H9 (cell line): ENCODE measurements at regions not wholly inside any gene's neighbourhood (a gene's known extent, or its start where the extent isn't known, plus 50 kb on each side); places are given as distances from the start of the nearest gene placed in this dataset.

ENCODE experiments used
- DNase-seq: peaks from one replicate; pipeline ENCODE4 v3.0.0-alpha.2; 2017
- H2AFZ ChIP-seq: one replicate; pipeline ENCODE4 v1.6.1; 2013; ENCODE audit warnings: mild to moderate bottlenecking, low read length, control low read depth, moderate library complexity
- H2AK5ac ChIP-seq: 2 replicates; pipeline ENCODE4 v1.6.1; 2013; ENCODE audit warnings: low read length, control low read depth, mixed read lengths; ENCODE audit not compliant: insufficient read length
- H2BK120ac ChIP-seq: one replicate; pipeline ENCODE4 v1.6.1; 2013; ENCODE audit warnings: low read depth, mild to moderate bottlenecking, low read length, control low read depth, inconsistent platforms; ENCODE audit not compliant: poor library complexity, severe bottlenecking
- H2BK12ac ChIP-seq: 2 replicates; pipeline ENCODE4 v1.6.1; 2013; ENCODE audit warnings: low read length, control low read depth, mixed read lengths, low read depth; ENCODE audit not compliant: insufficient read length
- H2BK15ac ChIP-seq: 2 replicates; pipeline ENCODE4 v1.6.1; 2013; ENCODE audit warnings: low read depth, low read length, control low read depth
- H2BK20ac ChIP-seq: one replicate; pipeline ENCODE4 v1.6.1; 2013; ENCODE audit warnings: low read depth, mild to moderate bottlenecking, low read length, control low read depth, inconsistent platforms; ENCODE audit not compliant: poor library complexity, severe bottlenecking
- H2BK5ac ChIP-seq: 2 replicates; pipeline ENCODE4 v1.6.1; 2013; ENCODE audit warnings: low read length, control low read depth, mixed read lengths; ENCODE audit not compliant: insufficient read length
- H3K14ac ChIP-seq: 2 replicates; pipeline ENCODE4 v1.6.1; 2013; ENCODE audit warnings: low read length, control low read depth; ENCODE audit not compliant: insufficient read depth
- H3K18ac ChIP-seq: 2 replicates; pipeline ENCODE4 v1.6.1; 2013; ENCODE audit warnings: low read depth, mild to moderate bottlenecking, mixed read lengths, low read length, control low read depth; ENCODE audit not compliant: insufficient read length
- H3K23ac ChIP-seq: 2 replicates; pipeline ENCODE4 v1.6.1; 2013; ENCODE audit warnings: low read length, control low read depth, mixed read lengths, low read depth; ENCODE audit not compliant: insufficient read length
- H3K23me2 ChIP-seq: 2 replicates; pipeline ENCODE4 v1.6.1; 2013; ENCODE audit warnings: low read depth, mild to moderate bottlenecking, mixed read lengths, low read length, control low read depth; ENCODE audit not compliant: insufficient read length, poor library complexity, severe bottlenecking
- H3K27ac ChIP-seq: 2 replicates; pipeline ENCODE4 v1.5.1; 2013; ENCODE audit warnings: low read length, control low read depth, mixed read lengths, low read depth; ENCODE audit not compliant: insufficient read length
- H3K27me3 ChIP-seq: 2 replicates; pipeline ENCODE4 v1.6.1; 2013; ENCODE audit warnings: low read length, control low read depth, inconsistent platforms; ENCODE audit not compliant: insufficient read depth
- H3K4ac ChIP-seq: 2 replicates; pipeline ENCODE4 v1.6.1; 2013; ENCODE audit warnings: low read depth, mild to moderate bottlenecking, control low read depth, inconsistent platforms, low read length, moderate library complexity
- H3K4me1 ChIP-seq: 2 replicates; pipeline ENCODE4 v1.6.1; 2013; ENCODE audit warnings: low read length, control low read depth, inconsistent platforms; ENCODE audit not compliant: insufficient read depth
- H3K4me2 ChIP-seq: 2 replicates; pipeline ENCODE4 v1.6.1; 2013; ENCODE audit warnings: low read length, control low read depth, mixed read lengths; ENCODE audit not compliant: insufficient read length, insufficient read depth
- H3K56ac ChIP-seq: 2 replicates; pipeline ENCODE4 v1.6.1; 2013; ENCODE audit warnings: low read depth, mild to moderate bottlenecking, mixed read lengths, low read length, control low read depth; ENCODE audit not compliant: insufficient read length
- H3K79me1 ChIP-seq: 2 replicates; pipeline ENCODE4 v1.6.1; 2013; ENCODE audit warnings: low read depth, mild to moderate bottlenecking, moderate library complexity, low read length, control low read depth, inconsistent platforms; ENCODE audit not compliant: insufficient read depth, poor library complexity, severe bottlenecking
- H3K79me2 ChIP-seq: 2 replicates; pipeline ENCODE4 v1.6.1; 2013; ENCODE audit warnings: low read length, control low read depth, inconsistent platforms; ENCODE audit not compliant: insufficient read depth
- H3K9ac ChIP-seq: 2 replicates; pipeline ENCODE4 v1.6.1; 2013; ENCODE audit warnings: low read length, control low read depth, mixed read lengths; ENCODE audit not compliant: insufficient read length; ENCODE audit errors: extremely low read depth
- H3K9me3 ChIP-seq: one replicate; pipeline ENCODE4 v1.6.1; 2013; ENCODE audit warnings: low read depth, low read length, inconsistent platforms; ENCODE audit not compliant: control insufficient read depth
- H3T11ph ChIP-seq: one replicate; pipeline ENCODE4 v1.6.1; 2013; ENCODE audit warnings: mild to moderate bottlenecking, low read length, control low read depth, inconsistent platforms
- H4K20me1 ChIP-seq: one replicate; pipeline ENCODE4 v1.6.1; 2013; ENCODE audit not compliant: control insufficient read depth, insufficient read length, insufficient read depth
- H4K5ac ChIP-seq: 2 replicates; pipeline ENCODE4 v1.6.1; 2013; ENCODE audit warnings: low read depth, mild to moderate bottlenecking, mixed read lengths, low read length, control low read depth; ENCODE audit not compliant: insufficient read length
- H4K8ac ChIP-seq: replicated peaks from 2 replicates; pipeline ENCODE4 v1.6.1; 2013; ENCODE audit warnings: low read length, control low read depth, mixed read lengths, low read depth; ENCODE audit not compliant: insufficient read length
- H4K91ac ChIP-seq: 2 replicates; pipeline ENCODE4 v1.6.1; 2013; ENCODE audit warnings: low read depth, mild to moderate bottlenecking, moderate library complexity, mixed read lengths, low read length, control low read depth; ENCODE audit not compliant: insufficient read length
- H3K27ac Mint-ChIP-seq, 3 experiments: 2 replicates in 2 of 3; 3 replicates in 1 of 3; pipeline ENCODE4 v1.8.0; 2020 to 2021; ENCODE audit warnings: mixed read lengths in 3 of 3, mild to moderate bottlenecking in 1 of 3, moderate library complexity in 1 of 3
- H3K27me3 Mint-ChIP-seq: 2 replicates; pipeline ENCODE4 v1.8.0; 2021; ENCODE audit warnings: low read depth, mild to moderate bottlenecking, moderate library complexity, mixed read lengths
- H3K36me3 Mint-ChIP-seq, 3 experiments: 2 replicates in 2 of 3; 3 replicates in 1 of 3; pipeline ENCODE4 v1.8.0; 2020 to 2021; ENCODE audit warnings: low read depth in 3 of 3, mixed read lengths in 3 of 3; ENCODE audit not compliant: insufficient read depth in 1 of 3
- H3K4me1 Mint-ChIP-seq, 2 experiments: 2 replicates each; pipeline ENCODE4 v1.8.0; 2020; ENCODE audit warnings: mixed read lengths in 2 of 2
- H3K4me3 Mint-ChIP-seq, 2 experiments: 2 replicates in 1 of 2; 3 replicates in 1 of 2; pipeline ENCODE4 v1.8.0; 2020 to 2021; ENCODE audit warnings: mild to moderate bottlenecking in 2 of 2, mixed read lengths in 2 of 2, moderate library complexity in 1 of 2
- H3K9me3 Mint-ChIP-seq, 2 experiments: 2 replicates in 1 of 2; 3 replicates in 1 of 2; pipeline ENCODE4 v1.8.0; 2020; ENCODE audit warnings: mild to moderate bottlenecking in 2 of 2, mixed read lengths in 2 of 2, moderate library complexity in 1 of 2
- WGBS: extraction: QIAGEN DNeasy Blood & Tissue Kit; methylation state at CpG from one replicate; pipeline ENCODE4 v1.1.7; 2013; ENCODE audit warnings: missing lambda C conversion rate, low lambda C conversion rate, mixed read lengths; ENCODE audit not compliant: insufficient read length; ENCODE audit errors: extremely low coverage; 5-methylcytosine and 5-hydroxymethylcytosine counted together
- TF ChIP-seq, protein P1 (sequence below): fragments of 200-600 bp; sonication (generic); conservative IDR thresholded peaks from 3 replicates; pipeline ENCODE4 v1.8.0; 2021; ENCODE audit warnings: antibody characterized with exemption, mild to moderate bottlenecking

- no peak for DNase-seq
- Histone ChIP-seq H3K79me2 (no peaks in the 10 kb centered on the region), H3K27ac (no peak overlapping the region), H3T11ph (no peak overlapping the region), H2BK5ac (no peak overlapping the region), H3K18ac (no peak overlapping the region), H4K20me1 (no peaks in the 10 kb centered on the region), H4K8ac (no peak overlapping the region), H3K9me3 (no peaks in the 10 kb centered on the region), H3K4ac (no peak overlapping the region), H3K4me2 (no peak overlapping the region), H2AK5ac (no peak overlapping the region), H2BK15ac (no peak overlapping the region), H4K91ac (no peak overlapping the region), H3K23me2 (no peaks in the 10 kb centered on the region), H3K56ac (no peak overlapping the region), H3K27me3 (no peaks in the 10 kb centered on the region), H2AFZ (no peak overlapping the region), H3K79me1 (no peaks in the 10 kb centered on the region), H2BK12ac (no peak overlapping the region), H3K9ac (no peak overlapping the region), H3K23ac (no peak overlapping the region), H2BK20ac (no peak overlapping the region), H3K14ac (no peak overlapping the region), H3K4me1 (no peaks in the 10 kb centered on the region), H4K5ac (no peak overlapping the region), H2BK120ac (no peak overlapping the region)
- Mint-ChIP-seq H3K4me1 (peaks cover 0 to 3% of the 10 kb centered on the region in 2 experiments; a peak in 1 of 4 replicates), H3K36me3 (no peaks in the 10 kb centered on the region), H3K9me3 (no peaks in the 10 kb centered on the region), H3K27me3 (peaks cover 2% of the 10 kb centered on the region), H3K4me3 (no peak overlapping the region), H3K27ac (no peak overlapping the region)
- TF ChIP-seq, protein P1, sequence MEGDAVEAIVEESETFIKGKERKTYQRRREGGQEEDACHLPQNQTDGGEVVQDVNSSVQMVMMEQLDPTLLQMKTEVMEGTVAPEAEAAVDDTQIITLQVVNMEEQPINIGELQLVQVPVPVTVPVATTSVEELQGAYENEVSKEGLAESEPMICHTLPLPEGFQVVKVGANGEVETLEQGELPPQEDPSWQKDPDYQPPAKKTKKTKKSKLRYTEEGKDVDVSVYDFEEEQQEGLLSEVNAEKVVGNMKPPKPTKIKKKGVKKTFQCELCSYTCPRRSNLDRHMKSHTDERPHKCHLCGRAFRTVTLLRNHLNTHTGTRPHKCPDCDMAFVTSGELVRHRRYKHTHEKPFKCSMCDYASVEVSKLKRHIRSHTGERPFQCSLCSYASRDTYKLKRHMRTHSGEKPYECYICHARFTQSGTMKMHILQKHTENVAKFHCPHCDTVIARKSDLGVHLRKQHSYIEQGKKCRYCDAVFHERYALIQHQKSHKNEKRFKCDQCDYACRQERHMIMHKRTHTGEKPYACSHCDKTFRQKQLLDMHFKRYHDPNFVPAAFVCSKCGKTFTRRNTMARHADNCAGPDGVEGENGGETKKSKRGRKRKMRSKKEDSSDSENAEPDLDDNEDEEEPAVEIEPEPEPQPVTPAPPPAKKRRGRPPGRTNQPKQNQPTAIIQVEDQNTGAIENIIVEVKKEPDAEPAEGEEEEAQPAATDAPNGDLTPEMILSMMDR = no peak
- WGBS = no CpG with 5 or more reads among the region's 6 CpGs
Measured at GRCh38 chr16:66097751-66098150, 268.7 kb upstream of the CDH5 start.
